ENCODE measurements at regions not wholly inside any gene's neighbourhood (a gene's known extent, or its start where the extent isn't known, plus 50 kb on each side); places are given as distances from the start of the nearest gene placed in this dataset.

- ATAC-seq = no peak
- Histone ChIP-seq H3K4me3 (no peak overlapping the region), H3K4me2 (ENCODE audit: control insufficient read depth, insufficient read depth) (no peak overlapping the region), H3K9me3 (replicated peaks; ENCODE audit: control insufficient read depth, insufficient read depth, low read length) (no peaks in the 10 kb centered on the region), H3K27ac (ENCODE audit: control insufficient read depth, insufficient read depth) (no peak overlapping the region), H4K20me1 (ENCODE audit: control insufficient read depth, insufficient read depth) (no peaks in the 10 kb centered on the region), H3K9ac (ENCODE audit: control insufficient read depth, insufficient read depth, low read length) (no peak overlapping the region), H3K4me1 (ENCODE audit: control insufficient read depth, insufficient read depth, low read length) (no peaks in the 10 kb centered on the region), H3K79me2 (ENCODE audit: control insufficient read depth, insufficient read depth, low read length) (no peaks in the 10 kb centered on the region), H3K36me3 (ENCODE audit: control insufficient read depth in 2 of 2, insufficient read depth in 2 of 2, low read length in 1 of 2) (no peaks in the 10 kb centered on the region), H3K27me3 (replicated peaks in 1 of 2; ENCODE audit: control insufficient read depth in 2 of 2, insufficient read depth in 2 of 2, low read length in 1 of 2) (no peaks in the 10 kb centered on the region), H2AFZ (ENCODE audit: control insufficient read depth, low read depth, low read length) (no peak overlapping the region)
- DNase-seq (ENCODE audit: low read depth, low spot score) = no peak
- RAD21 ChIA-PET (ENCODE audit: unreplicated experiment) = no interaction called here
- 34% methylated on average over 5 of the region's 5 CpGs for WGBS (ENCODE audit: insufficient coverage, insufficient replicate concordance, low lambda C conversion rate, missing lambda C conversion rate)
- TF ChIP-seq MAX (IDR thresholded peaks at IDR 0.05; ENCODE audit: low read depth, low read length) (no peak), MTA3 (IDR thresholded peaks at IDR 0.05; ENCODE audit: borderline replicate concordance, low read length) (no peak), MYB (IDR thresholded peaks at IDR 0.05; ENCODE audit: borderline replicate concordance, low read depth, low read length) (no peak), NFYB (IDR thresholded peaks at IDR 0.05; ENCODE audit: insufficient read depth, low read depth, low read length) (no peak), EZH2 (IDR thresholded peaks at IDR 0.05; ENCODE audit: borderline replicate concordance, control insufficient read depth, low read depth, low read length) (no peak), TAF1 (IDR thresholded peaks at IDR 0.05; ENCODE audit: borderline replicate concordance, low read depth, low read length) (no peak), HDAC2 (IDR thresholded peaks at IDR 0.05) (no peak), NR2F1 (conservative IDR thresholded peaks at IDR 0.05) (no peak), NBN (IDR thresholded peaks at IDR 0.05) (no peak), TARDBP (IDR thresholded peaks at IDR 0.05; ENCODE audit: borderline replicate concordance) (no peak), CHD2 (IDR thresholded peaks at IDR 0.05; ENCODE audit: borderline replicate concordance, low read depth, low read length) (no peak), EP300 (IDR thresholded peaks at IDR 0.05; ENCODE audit: borderline replicate concordance in 1 of 2, control insufficient read depth in 1 of 2, low read depth in 2 of 2, low read length in 2 of 2) (no peak), NR2C1 (IDR thresholded peaks at IDR 0.05) (no peak), TCF3 (IDR thresholded peaks at IDR 0.05; ENCODE audit: borderline replicate concordance, insufficient read depth, low read depth, low read length) (no peak), STAT1 (conservative IDR thresholded peaks at IDR 0.05) (no peak), GABPA (IDR thresholded peaks at IDR 0.05; ENCODE audit: low read depth) (no peak)
- TF ChIP-seq, protein P1, sequence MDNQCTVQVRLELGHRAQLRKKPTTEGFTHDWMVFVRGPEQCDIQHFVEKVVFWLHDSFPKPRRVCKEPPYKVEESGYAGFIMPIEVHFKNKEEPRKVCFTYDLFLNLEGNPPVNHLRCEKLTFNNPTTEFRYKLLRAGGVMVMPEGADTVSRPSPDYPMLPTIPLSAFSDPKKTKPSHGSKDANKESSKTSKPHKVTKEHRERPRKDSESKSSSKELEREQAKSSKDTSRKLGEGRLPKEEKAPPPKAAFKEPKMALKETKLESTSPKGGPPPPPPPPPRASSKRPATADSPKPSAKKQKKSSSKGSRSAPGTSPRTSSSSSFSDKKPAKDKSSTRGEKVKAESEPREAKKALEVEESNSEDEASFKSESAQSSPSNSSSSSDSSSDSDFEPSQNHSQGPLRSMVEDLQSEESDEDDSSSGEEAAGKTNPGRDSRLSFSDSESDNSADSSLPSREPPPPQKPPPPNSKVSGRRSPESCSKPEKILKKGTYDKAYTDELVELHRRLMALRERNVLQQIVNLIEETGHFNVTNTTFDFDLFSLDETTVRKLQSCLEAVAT (IDR thresholded peaks at IDR 0.05) = no peak
- TF ChIP-seq, protein P2, sequence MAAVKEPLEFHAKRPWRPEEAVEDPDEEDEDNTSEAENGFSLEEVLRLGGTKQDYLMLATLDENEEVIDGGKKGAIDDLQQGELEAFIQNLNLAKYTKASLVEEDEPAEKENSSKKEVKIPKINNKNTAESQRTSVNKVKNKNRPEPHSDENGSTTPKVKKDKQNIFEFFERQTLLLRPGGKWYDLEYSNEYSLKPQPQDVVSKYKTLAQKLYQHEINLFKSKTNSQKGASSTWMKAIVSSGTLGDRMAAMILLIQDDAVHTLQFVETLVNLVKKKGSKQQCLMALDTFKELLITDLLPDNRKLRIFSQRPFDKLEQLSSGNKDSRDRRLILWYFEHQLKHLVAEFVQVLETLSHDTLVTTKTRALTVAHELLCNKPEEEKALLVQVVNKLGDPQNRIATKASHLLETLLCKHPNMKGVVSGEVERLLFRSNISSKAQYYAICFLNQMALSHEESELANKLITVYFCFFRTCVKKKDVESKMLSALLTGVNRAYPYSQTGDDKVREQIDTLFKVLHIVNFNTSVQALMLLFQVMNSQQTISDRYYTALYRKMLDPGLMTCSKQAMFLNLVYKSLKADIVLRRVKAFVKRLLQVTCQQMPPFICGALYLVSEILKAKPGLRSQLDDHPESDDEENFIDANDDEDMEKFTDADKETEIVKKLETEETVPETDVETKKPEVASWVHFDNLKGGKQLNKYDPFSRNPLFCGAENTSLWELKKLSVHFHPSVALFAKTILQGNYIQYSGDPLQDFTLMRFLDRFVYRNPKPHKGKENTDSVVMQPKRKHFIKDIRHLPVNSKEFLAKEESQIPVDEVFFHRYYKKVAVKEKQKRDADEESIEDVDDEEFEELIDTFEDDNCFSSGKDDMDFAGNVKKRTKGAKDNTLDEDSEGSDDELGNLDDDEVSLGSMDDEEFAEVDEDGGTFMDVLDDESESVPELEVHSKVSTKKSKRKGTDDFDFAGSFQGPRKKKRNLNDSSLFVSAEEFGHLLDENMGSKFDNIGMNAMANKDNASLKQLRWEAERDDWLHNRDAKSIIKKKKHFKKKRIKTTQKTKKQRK (IDR thresholded peaks at IDR 0.05; ENCODE audit: low read depth, low read length) = no peak
- CTCF ChIA-PET = no interaction called here
- in situ Hi-C loops (cut with MboI) (no loop called here), intact Hi-C loops (cut with micrococcal nuclease; ENCODE audit: unreplicated experiment) (no loop called here)
- POLR2A ChIA-PET = no interaction called here
- no TSS peak for BruUV-seq (replicated peaks)
- no peak for FAIRE-seq
- SMC1A ChIA-PET (ENCODE audit: uncharacterized antibody, unreplicated experiment) = no interaction called here
These were observed 191.9 kb downstream of the MC4R start for GRCh38 chr18:60180671-60181070.

Data from GM12878 (cell line).